NK-92 treated with Interleukin-12 subunit alpha and Interleukin-12 subunit beta, amount 100 ng/mL, for 24 hours (cell line): ENCODE measurements at regions not wholly inside any gene's neighbourhood (a gene's known extent, or its start where the extent isn't known, plus 50 kb on each side); places are given as distances from the start of the nearest gene placed in this dataset.

ENCODE experiments used
- DNase-seq: peaks from one replicate; lab custom pipeline; 2025; lab: John Stamatoyannopoulos, UW

GRCh38 chr9:28735738-28736342 is 1162.6 kb upstream of the C9orf72 start:
- DNase-seq = no peak

GRCh38 chr9:28741459-28741858 is 1168.2 kb upstream of the C9orf72 start:
- DNase-seq = no peak

- no peak for DNase-seq
Measured at GRCh38 chr9:28747351-28747985, 1174.2 kb upstream of the C9orf72 start.

- DNase-seq = no peak
Measured at GRCh38 chr9:28750136-28750535, 1176.9 kb upstream of the C9orf72 start.

GRCh38 chr9:28758341-28758740 is 1185.1 kb upstream of the C9orf72 start:
- DNase-seq = no peak

- no peak for DNase-seq
Measured at GRCh38 chr9:28758971-28759370, 1185.7 kb upstream of the C9orf72 start.

GRCh38 chr9:28762167-28762566 is 1188.9 kb upstream of the C9orf72 start:
- no peak for DNase-seq

- DNase-seq = no peak
Measured at GRCh38 chr9:28764532-28764931, 1191.3 kb upstream of the C9orf72 start.

GRCh38 chr9:28770226-28770625 is 1196.9 kb upstream of the C9orf72 start:
- no peak for DNase-seq

- DNase-seq = no peak
Measured at GRCh38 chr9:28770827-28771226, 1197.5 kb upstream of the C9orf72 start.

GRCh38 chr9:28774433-28775235 is 1201.4 kb upstream of the C9orf72 start:
- no peak for DNase-seq

- DNase-seq = no peak
Measured at GRCh38 chr9:28779243-28779642, 1206.0 kb upstream of the C9orf72 start.

- DNase-seq = no peak
Measured at GRCh38 chr9:28781481-28781880, 1208.2 kb upstream of the C9orf72 start.

- DNase-seq = no peak
Measured at GRCh38 chr9:28782630-28783029, 1209.3 kb upstream of the C9orf72 start.

GRCh38 chr9:28792716-28793115 is 1219.4 kb upstream of the C9orf72 start:
- no peak for DNase-seq

GRCh38 chr9:28799876-28800275 is 1226.6 kb upstream of the C9orf72 start:
- DNase-seq = no peak

GRCh38 chr9:28801144-28801799 is 1228.0 kb upstream of the C9orf72 start:
- DNase-seq = no peak

- DNase-seq = no peak
Measured at GRCh38 chr9:28805197-28805596, 1231.9 kb upstream of the C9orf72 start.

GRCh38 chr9:28808042-28808441 is 1234.8 kb upstream of the C9orf72 start:
- no peak for DNase-seq

GRCh38 chr9:28810388-28811075 is 1237.3 kb upstream of the C9orf72 start:
- no peak for DNase-seq

GRCh38 chr9:28820741-28821140 is 1247.5 kb upstream of the C9orf72 start:
- DNase-seq = no peak

- DNase-seq = no peak
Measured at GRCh38 chr9:28821240-28821639, 1248.0 kb upstream of the C9orf72 start.
